CD14-positive monocyte (primary cell): ENCODE measurements at regions not wholly inside any gene's neighbourhood (a gene's known extent, or its start where the extent isn't known, plus 50 kb on each side); places are given as distances from the start of the nearest gene placed in this dataset.

ENCODE experiments used
- DNase-seq, 3 donors: peaks; one replicate each; pipeline ENCODE4 v3.0.0-alpha.2; 2011 to 2022
- H2AFZ ChIP-seq: 2 replicates; pipeline ENCODE4 v1.6.0; 2012; ENCODE audit warnings: mild to moderate bottlenecking, low read depth, low read length, inconsistent platforms; ENCODE audit not compliant: insufficient read depth, poor library complexity, severe bottlenecking
- H3K27ac ChIP-seq, 2 donors: 1 replicate in 1 of 2; 2 replicates in 1 of 2; pipeline ENCODE4 v1.5.1; 2012 to 2013; ENCODE audit warnings: low read length in 2 of 2, control low read depth in 1 of 2, inconsistent platforms in 1 of 2, low read depth in 1 of 2, mild to moderate bottlenecking in 1 of 2
- H3K27me3 ChIP-seq, 2 donors: one replicate each; pipeline versions ENCODE4 v1.6.0 to v1.6.1; 2011 to 2013; ENCODE audit warnings: low read length in 2 of 2; ENCODE audit not compliant: control insufficient read depth in 2 of 2, insufficient read depth in 2 of 2
- H3K36me3 ChIP-seq, 2 donors: replicated peaks in 1 of 2; 1 replicate in 1 of 2; 2 replicates in 1 of 2; pipeline versions ENCODE4 v1.5.1 to v1.6.1; 2012 to 2013; ENCODE audit warnings: low read length in 2 of 2, control low read depth in 1 of 2, inconsistent platforms in 1 of 2, mild to moderate bottlenecking in 1 of 2; ENCODE audit not compliant: insufficient read depth in 2 of 2, control insufficient read depth in 1 of 2
- H3K4me1 ChIP-seq, 2 donors: 1 replicate in 1 of 2; 2 replicates in 1 of 2; pipeline versions ENCODE4 v1.5.1 to v1.6.1; 2012 to 2013; ENCODE audit warnings: low read length in 2 of 2, control low read depth in 1 of 2, inconsistent platforms in 1 of 2, mild to moderate bottlenecking in 1 of 2, moderate library complexity in 1 of 2; ENCODE audit not compliant: insufficient read depth in 2 of 2, control insufficient read depth in 1 of 2
- H3K4me2 ChIP-seq: replicated peaks from 2 replicates; pipeline ENCODE3; 2012; ENCODE audit warnings: low read length, moderate library complexity, mild to moderate bottlenecking; ENCODE audit not compliant: poor library complexity, severe bottlenecking; ENCODE audit errors: extremely low read depth
- H3K4me3 ChIP-seq, 3 experiments: fragments of 200-600 bp in 1 of 3; sonication (generic) in 1 of 3; replicated peaks in 1 of 3; 1 replicate in 2 of 3; 2 replicates in 1 of 3; pipeline ENCODE4 v1.5.1; 2011 to 2013; ENCODE audit warnings: low read length in 3 of 3, mild to moderate bottlenecking in 3 of 3, control low read depth in 2 of 3, low read depth in 2 of 3, inconsistent platforms in 1 of 3, moderate library complexity in 1 of 3
- H3K79me2 ChIP-seq: 2 replicates; pipeline ENCODE4 v1.6.0; 2012; ENCODE audit warnings: mild to moderate bottlenecking, control low read depth, inconsistent platforms, low read length, moderate library complexity; ENCODE audit not compliant: insufficient read depth
- H3K9ac ChIP-seq: 2 replicates; pipeline ENCODE4 v1.6.0; 2017; ENCODE audit warnings: low read length, mild to moderate bottlenecking; ENCODE audit not compliant: insufficient read depth, poor library complexity, severe bottlenecking
- H3K9me3 ChIP-seq, 2 donors: replicated peaks in 1 of 2; 1 replicate in 1 of 2; 2 replicates in 1 of 2; pipeline versions ENCODE4 v1.5.1 to v1.6.1; 2012 to 2013; ENCODE audit warnings: low read length in 2 of 2, control low read depth in 1 of 2; ENCODE audit not compliant: control insufficient read depth in 1 of 2, insufficient read depth in 1 of 2
- H4K20me1 ChIP-seq: 2 replicates; pipeline ENCODE4 v1.6.0; 2012; ENCODE audit warnings: mild to moderate bottlenecking, low read length, control low read depth, moderate library complexity; ENCODE audit not compliant: insufficient read depth
- H3K27ac Mint-ChIP-seq, 7 donors: one replicate each; pipeline ENCODE4 v1.8.0; 2020; ENCODE audit warnings: mild to moderate bottlenecking in 7 of 7, mixed read lengths in 7 of 7, moderate library complexity in 6 of 7, inconsistent platforms in 2 of 7
- H3K27me3 Mint-ChIP-seq, 3 donors: one replicate each; pipeline ENCODE4 v1.8.0; 2021 to 2022; ENCODE audit warnings: low read depth in 3 of 3, mild to moderate bottlenecking in 3 of 3, mixed read lengths in 3 of 3, moderate library complexity in 3 of 3, inconsistent platforms in 1 of 3
- H3K36me3 Mint-ChIP-seq, 2 donors: one replicate each; pipeline ENCODE4 v1.8.0; 2020; ENCODE audit warnings: mixed read lengths in 2 of 2, inconsistent platforms in 1 of 2, mild to moderate bottlenecking in 1 of 2
- H3K4me1 Mint-ChIP-seq: one replicate; pipeline ENCODE4 v1.8.0; 2020; ENCODE audit warnings: mild to moderate bottlenecking, mixed read lengths
- H3K4me3 Mint-ChIP-seq, 2 donors: one replicate each; pipeline ENCODE4 v1.8.0; 2020; ENCODE audit warnings: mild to moderate bottlenecking in 2 of 2, mixed read lengths in 2 of 2, moderate library complexity in 1 of 2
- H3K9me3 Mint-ChIP-seq, 7 donors: one replicate each; pipeline ENCODE4 v1.8.0; 2020 to 2022; ENCODE audit warnings: mixed read lengths in 7 of 7, mild to moderate bottlenecking in 6 of 7, moderate library complexity in 6 of 7, inconsistent platforms in 2 of 7
- WGBS: methylation state at CpG from one replicate; pipeline ENCODE4 v1.1.5; 2013; ENCODE audit warnings: missing lambda C conversion rate; ENCODE audit not compliant: insufficient coverage; 5-methylcytosine and 5-hydroxymethylcytosine counted together
- intact Hi-C, 2 donors: fragments of 100-400 bp; cut with micrococcal nuclease; formaldehyde crosslinking; loops; one replicate each; pipeline versions ENCODE4 v1.15.0 to v1.15.1; 2023
- TF ChIP-seq, protein P1 (sequence below): fragments of 200-600 bp; IDR thresholded peaks from one replicate; pipeline ENCODE4 v1.8.0; 2022; ENCODE audit warnings: antibody characterized with exemption, mild to moderate bottlenecking

DNA sequence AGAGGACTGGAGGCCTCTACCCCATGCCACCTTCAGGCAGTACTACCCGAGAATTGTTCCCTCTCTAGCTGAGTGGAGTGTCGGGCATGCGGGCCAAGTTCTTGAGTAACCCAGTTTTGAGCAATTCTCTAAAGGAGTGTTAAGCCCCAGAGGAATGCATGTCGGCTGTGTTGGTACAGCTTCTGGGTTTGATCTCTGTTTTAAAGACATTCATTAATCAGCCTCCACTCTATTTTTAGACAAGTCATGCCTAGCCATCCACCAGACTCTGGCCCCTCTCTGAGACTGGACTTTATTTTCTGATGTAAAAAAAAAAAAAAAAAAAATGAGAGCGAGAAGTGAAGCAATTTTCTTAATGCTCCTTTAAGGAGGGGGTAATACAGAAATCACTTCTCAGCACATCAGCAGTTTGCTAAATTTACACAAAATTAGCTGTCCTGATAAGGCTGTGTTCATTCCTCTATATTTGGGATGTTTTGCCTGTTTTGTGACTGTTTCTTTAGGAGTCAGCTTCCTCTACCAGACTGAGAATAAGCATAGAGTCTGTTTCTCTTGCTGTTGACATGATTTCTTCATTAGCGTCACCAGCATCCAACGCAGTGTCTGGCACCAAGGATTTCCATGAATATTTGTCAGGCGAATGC is 88.7 kb downstream of the AXIN2 start:
- Histone ChIP-seq H4K20me1 (no peaks in the 10 kb centered on the region), H3K79me2 (no peaks in the 10 kb centered on the region), H3K27ac (no peak overlapping the region), H3K4me1 (no peaks in the 10 kb centered on the region), H3K4me3 (no peak overlapping the region), H3K4me2 (no peak overlapping the region), H2AFZ (no peak overlapping the region), H3K9ac (no peak overlapping the region), H3K27me3 (no peaks in the 10 kb centered on the region), H3K36me3 (no peaks in the 10 kb centered on the region), H3K9me3 (no peaks in the 10 kb centered on the region)
- WGBS: no CpG with 5 or more reads among the region's 8 CpGs
- Mint-ChIP-seq H3K9me3 (peaks cover 0 to 4% (median 3%) of the 10 kb centered on the region in 7 donors), H3K4me1 (no peaks in the 10 kb centered on the region), H3K27ac (no peak overlapping the region), H3K36me3 (no peaks in the 10 kb centered on the region), H3K4me3 (no peak overlapping the region), H3K27me3 (peaks cover 0 to 2% (median 0%) of the 10 kb centered on the region in 3 donors)
- DNase-seq: no peak
- intact Hi-C loops: no loop called here
- TF ChIP-seq, protein P1, sequence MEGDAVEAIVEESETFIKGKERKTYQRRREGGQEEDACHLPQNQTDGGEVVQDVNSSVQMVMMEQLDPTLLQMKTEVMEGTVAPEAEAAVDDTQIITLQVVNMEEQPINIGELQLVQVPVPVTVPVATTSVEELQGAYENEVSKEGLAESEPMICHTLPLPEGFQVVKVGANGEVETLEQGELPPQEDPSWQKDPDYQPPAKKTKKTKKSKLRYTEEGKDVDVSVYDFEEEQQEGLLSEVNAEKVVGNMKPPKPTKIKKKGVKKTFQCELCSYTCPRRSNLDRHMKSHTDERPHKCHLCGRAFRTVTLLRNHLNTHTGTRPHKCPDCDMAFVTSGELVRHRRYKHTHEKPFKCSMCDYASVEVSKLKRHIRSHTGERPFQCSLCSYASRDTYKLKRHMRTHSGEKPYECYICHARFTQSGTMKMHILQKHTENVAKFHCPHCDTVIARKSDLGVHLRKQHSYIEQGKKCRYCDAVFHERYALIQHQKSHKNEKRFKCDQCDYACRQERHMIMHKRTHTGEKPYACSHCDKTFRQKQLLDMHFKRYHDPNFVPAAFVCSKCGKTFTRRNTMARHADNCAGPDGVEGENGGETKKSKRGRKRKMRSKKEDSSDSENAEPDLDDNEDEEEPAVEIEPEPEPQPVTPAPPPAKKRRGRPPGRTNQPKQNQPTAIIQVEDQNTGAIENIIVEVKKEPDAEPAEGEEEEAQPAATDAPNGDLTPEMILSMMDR: no peak

DNA sequence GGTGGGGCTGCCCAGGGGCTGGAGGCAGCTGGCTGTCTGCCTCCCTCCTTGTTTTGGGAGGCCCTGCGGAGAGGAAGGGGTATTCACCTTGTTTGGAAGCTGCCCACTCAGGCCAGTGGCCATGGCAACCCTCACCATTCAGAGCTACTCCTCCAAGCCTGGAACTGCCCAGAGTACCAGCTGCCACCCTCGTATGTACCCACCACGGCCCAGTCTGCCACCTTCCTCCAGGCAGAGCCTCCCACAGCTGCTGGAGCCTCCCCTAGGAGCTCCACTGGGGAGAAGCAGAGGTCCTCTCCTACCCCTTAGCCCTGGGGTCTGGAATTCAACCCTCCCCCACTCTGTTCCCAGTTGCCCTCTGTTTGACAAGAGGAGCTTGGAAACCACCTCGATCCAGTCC is 90.7 kb downstream of the AXIN2 start:
- Histone ChIP-seq H3K9me3 (no peaks in the 10 kb centered on the region), H3K79me2 (no peaks in the 10 kb centered on the region), H3K9ac (no peak overlapping the region), H3K4me3 (no peak overlapping the region), H3K4me2 (no peak overlapping the region), H2AFZ (no peak overlapping the region), H3K4me1 (no peaks in the 10 kb centered on the region), H3K27me3 (no peaks in the 10 kb centered on the region), H3K36me3 (no peaks in the 10 kb centered on the region), H3K27ac (no peak overlapping the region), H4K20me1 (no peaks in the 10 kb centered on the region)
- Mint-ChIP-seq H3K27ac (peak overlapping the region in 1 of 7 donors; percentile 18), H3K4me3 (no peak overlapping the region), H3K27me3 (peaks cover 0 to 2% (median 0%) of the 10 kb centered on the region in 3 donors), H3K9me3 (peaks cover 0 to 6% (median 3%) of the 10 kb centered on the region in 7 donors), H3K36me3 (no peaks in the 10 kb centered on the region), H3K4me1 (no peaks in the 10 kb centered on the region)
- DNase-seq: no peak
- TF ChIP-seq, protein P1: no peak
- WGBS: 64% methylated on average over 2 of the region's 4 CpGs
- intact Hi-C loops: no loop called here
